Mesenchymal stem cell (in vitro differentiated cells and primary cell): ENCODE measurements at regions not wholly inside any gene's neighbourhood (a gene's known extent, or its start where the extent isn't known, plus 50 kb on each side); places are given as distances from the start of the nearest gene placed in this dataset.

ENCODE experiments used
- DNase-seq: peaks from one replicate; pipeline ENCODE4 v3.0.0-alpha.2; 2013
- H2AFZ ChIP-seq: one replicate; pipeline ENCODE4 v1.6.1; 2013; ENCODE audit warnings: low read depth, mild to moderate bottlenecking, control low read depth, inconsistent platforms, low read length, moderate library complexity
- H2AK5ac ChIP-seq: 2 replicates; pipeline ENCODE4 v1.6.1; 2013; ENCODE audit warnings: low read length, moderate library complexity, mild to moderate bottlenecking, inconsistent platforms; ENCODE audit not compliant: severe bottlenecking
- H2BK120ac ChIP-seq: one replicate; pipeline ENCODE4 v1.6.1; 2013; ENCODE audit warnings: low read depth, mild to moderate bottlenecking, inconsistent platforms, low read length, moderate library complexity
- H2BK12ac ChIP-seq, 2 experiments: one replicate each; pipeline ENCODE4 v1.6.1; 2013; ENCODE audit warnings: inconsistent platforms in 2 of 2, low read length in 2 of 2, mild to moderate bottlenecking in 2 of 2, moderate library complexity in 2 of 2, control low read depth in 1 of 2
- H2BK15ac ChIP-seq: one replicate; pipeline ENCODE4 v1.6.1; 2013; ENCODE audit warnings: mild to moderate bottlenecking, low read depth, inconsistent platforms; ENCODE audit not compliant: poor library complexity, severe bottlenecking
- H2BK5ac ChIP-seq: 2 replicates; pipeline ENCODE4 v1.6.1; 2013; ENCODE audit warnings: low read depth, mild to moderate bottlenecking, low read length, control low read depth, inconsistent platforms; ENCODE audit not compliant: poor library complexity, severe bottlenecking
- H3K14ac ChIP-seq, 2 experiments: one replicate each; pipeline ENCODE4 v1.6.1; 2013; ENCODE audit warnings: inconsistent platforms in 2 of 2, low read length in 2 of 2, control low read depth in 1 of 2, mild to moderate bottlenecking in 1 of 2, moderate library complexity in 1 of 2
- H3K18ac ChIP-seq, 2 experiments: one replicate each; pipeline ENCODE4 v1.6.1; 2013; ENCODE audit warnings: inconsistent platforms in 2 of 2, low read length in 2 of 2, control low read depth in 1 of 2, low read depth in 1 of 2, mild to moderate bottlenecking in 1 of 2
- H3K23ac ChIP-seq, 2 experiments: one replicate each; pipeline ENCODE4 v1.6.1; 2013; ENCODE audit warnings: inconsistent platforms in 2 of 2, low read length in 2 of 2, mild to moderate bottlenecking in 2 of 2, moderate library complexity in 2 of 2, control low read depth in 1 of 2
- H3K27ac ChIP-seq: 2 replicates; pipeline ENCODE4 v1.5.1; 2013; ENCODE audit warnings: mild to moderate bottlenecking, moderate library complexity, low read length, control low read depth, inconsistent platforms; ENCODE audit not compliant: poor library complexity, severe bottlenecking
- H3K27me3 ChIP-seq, 2 experiments: 2 replicates each; pipeline versions ENCODE4 v1.6.1 to v1.7.0; 2013; ENCODE audit warnings: low read length in 2 of 2, mild to moderate bottlenecking in 2 of 2, moderate library complexity in 2 of 2, control low read depth in 1 of 2, inconsistent platforms in 1 of 2; ENCODE audit not compliant: control insufficient read depth in 1 of 2, insufficient read depth in 1 of 2
- H3K36me3 ChIP-seq, 2 experiments: 2 replicates each; pipeline versions ENCODE4 v1.6.1 to v1.7.0; 2013; ENCODE audit warnings: low read length in 2 of 2, control low read depth in 1 of 2, inconsistent platforms in 1 of 2, low read depth in 1 of 2, mild to moderate bottlenecking in 1 of 2; ENCODE audit not compliant: insufficient read depth in 2 of 2, control insufficient read depth in 1 of 2
- H3K4ac ChIP-seq, 2 experiments: one replicate each; pipeline ENCODE4 v1.6.1; 2013; ENCODE audit warnings: inconsistent platforms in 2 of 2, low read length in 2 of 2, mild to moderate bottlenecking in 2 of 2, moderate library complexity in 2 of 2, control low read depth in 1 of 2, low read depth in 1 of 2
- H3K4me1 ChIP-seq: 2 replicates; pipeline ENCODE4 v1.6.1; 2013; ENCODE audit warnings: low read depth, low read length, control low read depth; ENCODE audit not compliant: control insufficient read depth, insufficient read depth
- H3K4me2 ChIP-seq: 2 replicates; pipeline ENCODE4 v1.6.1; 2013; ENCODE audit warnings: low read length, mild to moderate bottlenecking, inconsistent platforms; ENCODE audit not compliant: poor library complexity, severe bottlenecking
- H3K4me3 ChIP-seq, 2 experiments: 2 replicates each; pipeline versions ENCODE4 v1.5.1 to v1.7.0; 2013; ENCODE audit warnings: low read length in 2 of 2, mild to moderate bottlenecking in 2 of 2, control low read depth in 1 of 2, low read depth in 1 of 2; ENCODE audit not compliant: insufficient read depth in 1 of 2
- H3K79me1 ChIP-seq: replicated peaks from 2 replicates; pipeline ENCODE4 v1.6.1; 2013; ENCODE audit warnings: mild to moderate bottlenecking, control low read depth, low read length, inconsistent platforms; ENCODE audit not compliant: poor library complexity, severe bottlenecking
- H3K9ac ChIP-seq: 2 replicates; pipeline ENCODE4 v1.7.0; 2013; ENCODE audit warnings: mild to moderate bottlenecking, low read length, moderate library complexity
- H3K9me3 ChIP-seq: 2 replicates; pipeline ENCODE4 v1.7.0; 2013; ENCODE audit warnings: mild to moderate bottlenecking, low read length; ENCODE audit not compliant: control insufficient read depth
- H4K8ac ChIP-seq: one replicate; pipeline ENCODE4 v1.6.1; 2013; ENCODE audit warnings: inconsistent platforms, mild to moderate bottlenecking, low read length, moderate library complexity
- H4K91ac ChIP-seq: one replicate; pipeline ENCODE4 v1.6.1; 2013; ENCODE audit warnings: mild to moderate bottlenecking, low read length, inconsistent platforms
- WGBS: methylation state at CpG from one replicate; pipeline ENCODE4 v1.1.7; 2013; ENCODE audit warnings: mixed read lengths; 5-methylcytosine and 5-hydroxymethylcytosine counted together

GRCh38 chr16:13835935-13836730 lies 83.8 kb upstream of the ERCC4 start:
- no peak overlapping the region for H3K14ac ChIP-seq
- no peak overlapping the region for H3K4me3 ChIP-seq
- no peak overlapping the region for H3K9ac ChIP-seq
- no peaks in the 10 kb centered on the region for H3K27me3 ChIP-seq
- DNase-seq, result no peak
- no peak overlapping the region for H4K91ac ChIP-seq
- 79% methylated on average over 11 of the region's 13 CpGs for WGBS
- no peaks in the 10 kb centered on the region for H3K9me3 ChIP-seq
- H4K8ac ChIP-seq, result no peak overlapping the region
- H2BK5ac ChIP-seq, result no peak overlapping the region
- no peak overlapping the region for H2BK15ac ChIP-seq
- no peak overlapping the region for H3K23ac ChIP-seq
- no peak overlapping the region for H2BK120ac ChIP-seq
- H2BK12ac ChIP-seq, result no peak overlapping the region
- no peaks in the 10 kb centered on the region for H3K36me3 ChIP-seq
- H2AFZ ChIP-seq, result no peak overlapping the region
- H3K18ac ChIP-seq, result no peak overlapping the region
- H3K4me1 ChIP-seq, result no peaks in the 10 kb centered on the region
- no peak overlapping the region for H2AK5ac ChIP-seq
- H3K4me2 ChIP-seq, result no peak overlapping the region
- no peaks in the 10 kb centered on the region for H3K79me1 ChIP-seq
- no peak overlapping the region for H3K27ac ChIP-seq
- no peak overlapping the region for H3K4ac ChIP-seq

GRCh38 chr16:13838401-13839190 lies 81.4 kb upstream of the ERCC4 start:
- Histone ChIP-seq H3K14ac (no peak overlapping the region), H3K27ac (no peak overlapping the region), H3K4me1 (no peaks in the 10 kb centered on the region), H2BK120ac (no peak overlapping the region), H2BK5ac (no peak overlapping the region), H3K36me3 (no peaks in the 10 kb centered on the region), H4K8ac (no peak overlapping the region), H3K9me3 (no peaks in the 10 kb centered on the region), H3K4me3 (no peak overlapping the region), H3K18ac (no peak overlapping the region), H2BK12ac (no peak overlapping the region), H3K27me3 (no peaks in the 10 kb centered on the region), H2BK15ac (no peak overlapping the region), H3K4ac (no peak overlapping the region), H3K23ac (no peak overlapping the region), H3K4me2 (no peak overlapping the region), H3K9ac (no peak overlapping the region), H2AFZ (no peak overlapping the region), H4K91ac (no peak overlapping the region), H3K79me1 (no peaks in the 10 kb centered on the region), H2AK5ac (no peak overlapping the region)
- DNase-seq, result no peak
- 83% methylated on average over 14 of the region's 16 CpGs for WGBS

- H3K4me2 ChIP-seq, result no peak overlapping the region
- H2BK120ac ChIP-seq, result no peak overlapping the region
- no peak overlapping the region for H3K9ac ChIP-seq
- H3K27ac ChIP-seq, result no peak overlapping the region
- H2BK15ac ChIP-seq, result no peak overlapping the region
- H4K8ac ChIP-seq, result no peak overlapping the region
- H3K36me3 ChIP-seq, result no peaks in the 10 kb centered on the region
- H2AK5ac ChIP-seq, result no peak overlapping the region
- H3K23ac ChIP-seq, result no peak overlapping the region
- H3K9me3 ChIP-seq, result no peaks in the 10 kb centered on the region
- no peaks in the 10 kb centered on the region for H3K27me3 ChIP-seq
- H3K79me1 ChIP-seq, result no peaks in the 10 kb centered on the region
- H2BK5ac ChIP-seq, result no peak overlapping the region
- H3K18ac ChIP-seq, result no peak overlapping the region
- H2AFZ ChIP-seq, result no peak overlapping the region
- H4K91ac ChIP-seq, result no peak overlapping the region
- H3K4me1 ChIP-seq, result no peaks in the 10 kb centered on the region
- H3K4ac ChIP-seq, result no peak overlapping the region
- H3K4me3 ChIP-seq, result no peak overlapping the region
- no peak for DNase-seq
- 79% methylated on average over 3 of the region's 3 CpGs for WGBS
- H3K14ac ChIP-seq, result no peak overlapping the region
- H2BK12ac ChIP-seq, result no peak overlapping the region
Measured at GRCh38 chr16:13839577-13839976, 80.4 kb upstream of the ERCC4 start.

- 61% methylated on average over 2 of the region's 2 CpGs for WGBS
- no peak overlapping the region for H2BK15ac ChIP-seq
- no peak overlapping the region for H2BK5ac ChIP-seq
- H3K27me3 ChIP-seq, result no peaks in the 10 kb centered on the region
- no peak overlapping the region for H4K8ac ChIP-seq
- no peaks in the 10 kb centered on the region for H3K36me3 ChIP-seq
- H3K4me1 ChIP-seq, result no peaks in the 10 kb centered on the region
- H3K14ac ChIP-seq, result no peak overlapping the region
- H2BK12ac ChIP-seq, result no peak overlapping the region
- H3K9ac ChIP-seq, result no peak overlapping the region
- no peak overlapping the region for H3K23ac ChIP-seq
- H3K18ac ChIP-seq, result no peak overlapping the region
- DNase-seq, result no peak
- no peak overlapping the region for H3K4ac ChIP-seq
- H2BK120ac ChIP-seq, result no peak overlapping the region
- no peak overlapping the region for H3K4me3 ChIP-seq
- H2AK5ac ChIP-seq, result no peak overlapping the region
- H3K4me2 ChIP-seq, result no peak overlapping the region
- H3K27ac ChIP-seq, result no peak overlapping the region
- peaks cover 2% of the 10 kb centered on the region for H3K9me3 ChIP-seq
- H3K79me1 ChIP-seq, result no peaks in the 10 kb centered on the region
- H4K91ac ChIP-seq, result no peak overlapping the region
- H2AFZ ChIP-seq, result no peak overlapping the region
Measured at GRCh38 chr16:13845232-13845631, 74.7 kb upstream of the ERCC4 start.
